ENCODE measurements at regions not wholly inside any gene's neighbourhood (a gene's known extent, or its start where the extent isn't known, plus 50 kb on each side); places are given as distances from the start of the nearest gene placed in this dataset.

DNA sequence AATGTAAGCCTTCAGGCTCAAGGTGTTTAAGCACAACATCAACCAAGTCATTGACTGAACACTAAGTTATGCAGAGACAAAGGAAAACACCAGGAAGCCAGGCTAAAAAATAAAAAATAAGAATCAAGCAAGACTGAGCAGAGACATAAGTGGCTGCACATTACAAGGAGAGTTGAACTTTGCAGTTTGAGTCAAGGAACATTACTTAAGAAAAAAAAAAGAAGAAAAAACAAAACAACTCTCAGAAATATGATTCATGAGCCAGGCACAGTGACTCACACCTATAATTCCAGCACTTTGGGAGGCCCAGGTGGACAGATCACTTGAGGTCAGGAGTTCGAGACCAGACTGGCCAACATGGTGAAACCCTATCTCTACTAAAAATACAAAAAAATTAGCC is 168.1 kb downstream of the C16orf95 start:
- TF ChIP-seq, protein P1, sequence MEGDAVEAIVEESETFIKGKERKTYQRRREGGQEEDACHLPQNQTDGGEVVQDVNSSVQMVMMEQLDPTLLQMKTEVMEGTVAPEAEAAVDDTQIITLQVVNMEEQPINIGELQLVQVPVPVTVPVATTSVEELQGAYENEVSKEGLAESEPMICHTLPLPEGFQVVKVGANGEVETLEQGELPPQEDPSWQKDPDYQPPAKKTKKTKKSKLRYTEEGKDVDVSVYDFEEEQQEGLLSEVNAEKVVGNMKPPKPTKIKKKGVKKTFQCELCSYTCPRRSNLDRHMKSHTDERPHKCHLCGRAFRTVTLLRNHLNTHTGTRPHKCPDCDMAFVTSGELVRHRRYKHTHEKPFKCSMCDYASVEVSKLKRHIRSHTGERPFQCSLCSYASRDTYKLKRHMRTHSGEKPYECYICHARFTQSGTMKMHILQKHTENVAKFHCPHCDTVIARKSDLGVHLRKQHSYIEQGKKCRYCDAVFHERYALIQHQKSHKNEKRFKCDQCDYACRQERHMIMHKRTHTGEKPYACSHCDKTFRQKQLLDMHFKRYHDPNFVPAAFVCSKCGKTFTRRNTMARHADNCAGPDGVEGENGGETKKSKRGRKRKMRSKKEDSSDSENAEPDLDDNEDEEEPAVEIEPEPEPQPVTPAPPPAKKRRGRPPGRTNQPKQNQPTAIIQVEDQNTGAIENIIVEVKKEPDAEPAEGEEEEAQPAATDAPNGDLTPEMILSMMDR (IDR thresholded peaks at IDR 0.05) = no peak
- TF ChIP-seq ZFX (IDR thresholded peaks at IDR 0.05; ENCODE audit: borderline replicate concordance) = no peak

Data from 22Rv1 (cell line).